ENCODE measurements at regions not wholly inside any gene's neighbourhood (a gene's known extent, or its start where the extent isn't known, plus 50 kb on each side); places are given as distances from the start of the nearest gene placed in this dataset.

DNA sequence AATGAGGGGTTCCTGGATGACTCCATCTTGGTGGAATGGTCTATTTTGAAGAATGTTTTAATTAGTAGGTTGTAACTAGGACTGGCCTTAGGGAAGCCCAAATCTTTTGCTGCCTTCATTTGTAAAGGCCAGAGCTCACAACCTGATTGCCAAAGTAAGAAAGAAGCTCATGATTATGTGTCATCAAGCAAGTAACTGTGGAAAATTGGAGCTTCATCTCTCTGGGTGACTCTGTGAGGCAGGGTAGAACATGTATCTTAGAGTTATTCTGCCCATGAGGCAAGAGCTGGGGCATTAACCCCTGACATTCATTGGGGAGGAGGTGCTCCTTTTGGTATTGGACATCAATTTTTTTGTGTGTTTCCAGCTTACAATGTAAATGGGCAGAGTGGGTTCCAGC is 273.9 kb upstream of the JAG1 start:
- no TSS peak for BruUV-seq (replicated peaks)
- in situ Hi-C loops (cut with HindIII; ENCODE audit: low pct_unique_long_range_greater_than_20kb, low sequenced_read_pairs) (no loop called here), intact Hi-C loops (cut with micrococcal nuclease; ENCODE audit: unreplicated experiment) (no loop called here)
- Histone ChIP-seq H3K4me1 (ENCODE audit: control insufficient read depth, insufficient read depth, low read length) (no peaks in the 10 kb centered on the region), H3K36me3 (ENCODE audit: control insufficient read depth, insufficient read depth, low read length) (no peaks in the 10 kb centered on the region), H3K4me3 (ENCODE audit: low read depth in 2 of 2, low read length in 2 of 2) (no peak overlapping the region), H3K27me3 (ENCODE audit: control insufficient read depth, insufficient read depth, low read length) (no peaks in the 10 kb centered on the region), H3K27ac (ENCODE audit: low read length) (no peak overlapping the region), H3K9me3 (ENCODE audit: control insufficient read depth, insufficient read depth, low read depth, low read length) (no peaks in the 10 kb centered on the region)
- no peak for ATAC-seq
- ChIA-PET POLR2A (no interaction called here), CTCF (no interaction called here)
- no peak for DNase-seq (ENCODE audit: low read depth, low spot score)
- TF ChIP-seq TCF7L2 (IDR thresholded peaks at IDR 0.05; ENCODE audit: low read depth, low read length) (no peak), SIN3A (IDR thresholded peaks at IDR 0.05; ENCODE audit: borderline replicate concordance, insufficient read depth, low read depth, low read length) (no peak)
- TF ChIP-seq, protein P1, sequence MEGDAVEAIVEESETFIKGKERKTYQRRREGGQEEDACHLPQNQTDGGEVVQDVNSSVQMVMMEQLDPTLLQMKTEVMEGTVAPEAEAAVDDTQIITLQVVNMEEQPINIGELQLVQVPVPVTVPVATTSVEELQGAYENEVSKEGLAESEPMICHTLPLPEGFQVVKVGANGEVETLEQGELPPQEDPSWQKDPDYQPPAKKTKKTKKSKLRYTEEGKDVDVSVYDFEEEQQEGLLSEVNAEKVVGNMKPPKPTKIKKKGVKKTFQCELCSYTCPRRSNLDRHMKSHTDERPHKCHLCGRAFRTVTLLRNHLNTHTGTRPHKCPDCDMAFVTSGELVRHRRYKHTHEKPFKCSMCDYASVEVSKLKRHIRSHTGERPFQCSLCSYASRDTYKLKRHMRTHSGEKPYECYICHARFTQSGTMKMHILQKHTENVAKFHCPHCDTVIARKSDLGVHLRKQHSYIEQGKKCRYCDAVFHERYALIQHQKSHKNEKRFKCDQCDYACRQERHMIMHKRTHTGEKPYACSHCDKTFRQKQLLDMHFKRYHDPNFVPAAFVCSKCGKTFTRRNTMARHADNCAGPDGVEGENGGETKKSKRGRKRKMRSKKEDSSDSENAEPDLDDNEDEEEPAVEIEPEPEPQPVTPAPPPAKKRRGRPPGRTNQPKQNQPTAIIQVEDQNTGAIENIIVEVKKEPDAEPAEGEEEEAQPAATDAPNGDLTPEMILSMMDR (IDR thresholded peaks at IDR 0.05) = no peak

DNA sequence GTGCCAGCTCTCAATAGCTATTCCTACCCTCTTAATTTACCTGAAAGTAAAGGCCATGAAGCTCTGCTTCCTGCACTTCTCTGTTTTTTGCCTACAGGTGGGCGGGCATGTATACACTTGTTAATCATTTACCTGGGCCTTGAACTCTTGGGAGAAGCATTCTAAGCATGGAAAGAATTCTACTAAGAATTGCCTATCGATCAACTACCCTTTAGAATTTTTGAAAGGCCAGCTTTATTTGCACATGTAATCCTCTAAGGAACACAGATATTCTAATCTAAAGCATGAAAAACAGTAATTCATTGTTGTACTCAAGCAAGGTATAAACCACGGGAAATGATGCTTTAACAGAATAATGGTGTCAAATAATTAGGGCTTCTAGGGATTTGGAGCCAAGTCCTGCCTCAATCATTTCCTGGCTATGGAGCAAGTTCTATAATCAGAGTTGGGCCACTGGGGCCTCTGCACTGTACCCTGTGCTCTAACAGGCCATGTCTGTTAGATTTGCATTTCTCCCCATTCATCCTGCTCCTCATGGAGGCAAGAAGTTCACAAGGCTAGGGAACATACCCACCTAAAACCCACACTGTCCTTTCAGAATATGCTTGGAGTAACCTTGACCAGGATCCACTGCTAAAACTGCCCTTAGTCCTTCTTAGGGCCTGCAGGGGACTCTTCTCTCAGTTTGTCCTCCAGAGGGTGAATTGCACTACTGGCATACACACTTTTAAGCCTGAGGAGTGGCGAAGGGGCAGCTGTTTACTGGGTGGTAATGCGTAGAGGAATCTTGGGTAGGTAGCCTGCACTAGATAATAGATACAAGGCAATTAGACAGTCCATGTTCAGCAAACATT is 276.4 kb upstream of the JAG1 start:
- in situ Hi-C loops (cut with HindIII; ENCODE audit: low pct_unique_long_range_greater_than_20kb, low sequenced_read_pairs) (no loop called here), intact Hi-C loops (cut with micrococcal nuclease; ENCODE audit: unreplicated experiment) (no loop called here)
- POLR2A ChIA-PET = no interaction called here
- DNase-seq (ENCODE audit: low read depth, low spot score) (no peak), ATAC-seq (no peak)
- no peaks in the 10 kb centered on the region for H3K4me1 ChIP-seq (ENCODE audit: control insufficient read depth, insufficient read depth, low read length)
- H3K36me3 ChIP-seq (ENCODE audit: control insufficient read depth, insufficient read depth, low read length) = no peaks in the 10 kb centered on the region
- no peak overlapping the region for H3K27ac ChIP-seq (ENCODE audit: low read length)
- BruUV-seq (replicated peaks) = no TSS peak
- CTCF ChIA-PET = no interaction called here
- H3K9me3 ChIP-seq (ENCODE audit: control insufficient read depth, insufficient read depth, low read depth, low read length) = no peaks in the 10 kb centered on the region
- TF ChIP-seq TCF7L2 (IDR thresholded peaks at IDR 0.05; ENCODE audit: low read depth, low read length) = no peak
- TF ChIP-seq POLR2AphosphoS5 (IDR thresholded peaks at IDR 0.05; ENCODE audit: low read depth, low read length) = no peak
- TF ChIP-seq, protein P1 (IDR thresholded peaks at IDR 0.05) = no peak
- TF ChIP-seq SIN3A (IDR thresholded peaks at IDR 0.05; ENCODE audit: borderline replicate concordance, insufficient read depth, low read depth, low read length) = no peak
- TF ChIP-seq, protein P2, sequence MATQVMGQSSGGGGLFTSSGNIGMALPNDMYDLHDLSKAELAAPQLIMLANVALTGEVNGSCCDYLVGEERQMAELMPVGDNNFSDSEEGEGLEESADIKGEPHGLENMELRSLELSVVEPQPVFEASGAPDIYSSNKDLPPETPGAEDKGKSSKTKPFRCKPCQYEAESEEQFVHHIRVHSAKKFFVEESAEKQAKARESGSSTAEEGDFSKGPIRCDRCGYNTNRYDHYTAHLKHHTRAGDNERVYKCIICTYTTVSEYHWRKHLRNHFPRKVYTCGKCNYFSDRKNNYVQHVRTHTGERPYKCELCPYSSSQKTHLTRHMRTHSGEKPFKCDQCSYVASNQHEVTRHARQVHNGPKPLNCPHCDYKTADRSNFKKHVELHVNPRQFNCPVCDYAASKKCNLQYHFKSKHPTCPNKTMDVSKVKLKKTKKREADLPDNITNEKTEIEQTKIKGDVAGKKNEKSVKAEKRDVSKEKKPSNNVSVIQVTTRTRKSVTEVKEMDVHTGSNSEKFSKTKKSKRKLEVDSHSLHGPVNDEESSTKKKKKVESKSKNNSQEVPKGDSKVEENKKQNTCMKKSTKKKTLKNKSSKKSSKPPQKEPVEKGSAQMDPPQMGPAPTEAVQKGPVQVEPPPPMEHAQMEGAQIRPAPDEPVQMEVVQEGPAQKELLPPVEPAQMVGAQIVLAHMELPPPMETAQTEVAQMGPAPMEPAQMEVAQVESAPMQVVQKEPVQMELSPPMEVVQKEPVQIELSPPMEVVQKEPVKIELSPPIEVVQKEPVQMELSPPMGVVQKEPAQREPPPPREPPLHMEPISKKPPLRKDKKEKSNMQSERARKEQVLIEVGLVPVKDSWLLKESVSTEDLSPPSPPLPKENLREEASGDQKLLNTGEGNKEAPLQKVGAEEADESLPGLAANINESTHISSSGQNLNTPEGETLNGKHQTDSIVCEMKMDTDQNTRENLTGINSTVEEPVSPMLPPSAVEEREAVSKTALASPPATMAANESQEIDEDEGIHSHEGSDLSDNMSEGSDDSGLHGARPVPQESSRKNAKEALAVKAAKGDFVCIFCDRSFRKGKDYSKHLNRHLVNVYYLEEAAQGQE (IDR thresholded peaks at IDR 0.05; ENCODE audit: insufficient read depth in 1 of 2, low read depth in 2 of 2, low read length in 1 of 2) = no peak
- no peak overlapping the region for H3K4me3 ChIP-seq (ENCODE audit: low read depth in 2 of 2, low read length in 2 of 2)
- H3K27me3 ChIP-seq (ENCODE audit: control insufficient read depth, insufficient read depth, low read length) = no peaks in the 10 kb centered on the region

Measured in Panc1 (cell line).